ENCODE measurements at regions not wholly inside any gene's neighbourhood (a gene's known extent, or its start where the extent isn't known, plus 50 kb on each side); places are given as distances from the start of the nearest gene placed in this dataset.

DNA sequence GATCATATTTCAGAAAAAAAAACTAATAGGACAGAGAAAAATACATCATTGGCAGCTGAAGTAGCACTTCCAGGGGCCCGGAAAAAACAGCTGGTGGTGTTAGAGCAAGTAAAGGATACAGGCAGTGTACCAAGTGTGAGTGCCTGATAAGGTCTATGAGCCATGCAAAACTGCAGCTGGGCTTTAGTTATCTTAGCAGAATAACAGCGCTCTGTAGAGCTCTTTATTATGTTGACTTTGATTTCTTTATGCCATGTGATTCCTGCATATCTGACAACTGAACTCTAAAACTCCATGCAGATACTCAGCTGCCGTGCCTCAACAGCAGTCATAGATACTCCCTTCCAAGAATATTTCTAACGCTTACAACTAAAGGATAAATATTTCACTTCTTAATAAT is 119.5 kb downstream of the CAAP1 start:
- no peak overlapping the region for H3K4me3 ChIP-seq (ENCODE audit: control insufficient read depth, low read depth, low read length)
- TF ChIP-seq, protein P1, sequence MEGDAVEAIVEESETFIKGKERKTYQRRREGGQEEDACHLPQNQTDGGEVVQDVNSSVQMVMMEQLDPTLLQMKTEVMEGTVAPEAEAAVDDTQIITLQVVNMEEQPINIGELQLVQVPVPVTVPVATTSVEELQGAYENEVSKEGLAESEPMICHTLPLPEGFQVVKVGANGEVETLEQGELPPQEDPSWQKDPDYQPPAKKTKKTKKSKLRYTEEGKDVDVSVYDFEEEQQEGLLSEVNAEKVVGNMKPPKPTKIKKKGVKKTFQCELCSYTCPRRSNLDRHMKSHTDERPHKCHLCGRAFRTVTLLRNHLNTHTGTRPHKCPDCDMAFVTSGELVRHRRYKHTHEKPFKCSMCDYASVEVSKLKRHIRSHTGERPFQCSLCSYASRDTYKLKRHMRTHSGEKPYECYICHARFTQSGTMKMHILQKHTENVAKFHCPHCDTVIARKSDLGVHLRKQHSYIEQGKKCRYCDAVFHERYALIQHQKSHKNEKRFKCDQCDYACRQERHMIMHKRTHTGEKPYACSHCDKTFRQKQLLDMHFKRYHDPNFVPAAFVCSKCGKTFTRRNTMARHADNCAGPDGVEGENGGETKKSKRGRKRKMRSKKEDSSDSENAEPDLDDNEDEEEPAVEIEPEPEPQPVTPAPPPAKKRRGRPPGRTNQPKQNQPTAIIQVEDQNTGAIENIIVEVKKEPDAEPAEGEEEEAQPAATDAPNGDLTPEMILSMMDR (IDR thresholded peaks at IDR 0.05; ENCODE audit: control insufficient read depth, insufficient read depth, low read depth, low read length, missing control alignments), result no peak
- no peak for DNase-seq (ENCODE audit: low read depth)

DNA sequence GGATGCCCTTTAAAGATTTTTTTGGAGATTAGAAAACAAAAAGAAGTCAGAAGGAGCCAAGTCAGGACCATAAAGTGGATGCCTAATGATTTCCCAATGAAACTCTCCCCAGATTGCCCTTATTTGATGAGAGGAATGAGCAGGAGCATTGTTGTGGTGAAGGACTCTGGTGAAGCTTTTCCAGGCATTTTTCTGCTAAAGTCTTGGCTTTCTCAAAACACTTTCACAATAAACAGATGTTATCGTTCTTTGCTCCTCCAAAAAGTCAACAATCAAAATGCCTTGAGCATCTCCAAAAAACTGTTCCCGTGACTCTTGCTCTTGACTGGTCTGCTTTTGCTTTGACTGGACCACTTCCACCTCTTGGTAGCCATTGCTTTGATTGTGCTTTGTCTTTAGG is 121.8 kb downstream of the CAAP1 start:
- no peak for DNase-seq (ENCODE audit: low read depth)
- no peak overlapping the region for H3K4me3 ChIP-seq (ENCODE audit: control insufficient read depth, low read depth, low read length)
- TF ChIP-seq, protein P1 (IDR thresholded peaks at IDR 0.05; ENCODE audit: control insufficient read depth, insufficient read depth, low read depth, low read length, missing control alignments), result no peak

DNA sequence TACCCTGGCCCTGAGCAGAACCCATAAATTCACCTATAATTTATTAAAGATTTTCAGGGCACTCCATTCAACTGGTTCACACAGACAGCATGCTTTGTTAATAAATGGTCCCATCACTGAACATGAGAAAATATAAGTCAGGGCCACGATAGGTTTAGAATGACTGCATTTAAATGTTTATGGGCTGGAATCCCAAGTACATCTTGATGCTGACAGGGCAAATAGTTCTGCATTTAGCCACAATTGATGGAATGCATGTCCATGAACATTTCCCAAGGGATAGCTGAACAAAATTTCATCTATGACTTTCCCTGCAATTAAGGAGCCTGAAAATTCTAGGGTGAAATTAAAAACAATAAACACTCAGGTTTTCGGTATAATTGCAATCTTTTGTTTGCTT is 124.5 kb downstream of the CAAP1 start:
- TF ChIP-seq, protein P1 (IDR thresholded peaks at IDR 0.05; ENCODE audit: control insufficient read depth, insufficient read depth, low read depth, low read length, missing control alignments), result no peak

DNA sequence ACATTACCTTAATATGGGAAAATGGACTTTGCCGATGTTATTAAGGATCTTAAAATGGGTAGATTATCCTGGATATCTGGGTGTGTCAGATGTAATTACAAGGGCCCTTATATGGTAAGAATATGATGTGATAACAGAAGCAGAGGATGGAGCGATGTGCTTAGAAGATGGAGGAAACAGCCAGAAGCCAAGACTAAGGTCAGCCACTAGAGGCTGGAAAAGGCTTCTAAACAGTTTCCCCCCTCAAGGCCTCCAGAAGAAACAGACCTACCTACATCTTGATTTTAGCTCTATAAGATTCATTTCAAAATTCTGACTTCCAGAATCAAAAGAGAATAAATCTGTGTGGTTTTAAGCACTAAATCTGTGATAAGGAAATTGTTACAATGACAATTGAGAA is 131.9 kb downstream of the CAAP1 start:
- no peak for DNase-seq (ENCODE audit: low read depth)
- no peak overlapping the region for H3K4me3 ChIP-seq (ENCODE audit: control insufficient read depth, low read depth, low read length)
- TF ChIP-seq, protein P1 (IDR thresholded peaks at IDR 0.05; ENCODE audit: control insufficient read depth, insufficient read depth, low read depth, low read length, missing control alignments), result no peak

More for the DNA sequence above, 124.5 kb downstream of the CAAP1 start:
- DNase-seq (ENCODE audit: low read depth), result no peak
- no peak overlapping the region for H3K4me3 ChIP-seq (ENCODE audit: control insufficient read depth, low read depth, low read length)

DNA sequence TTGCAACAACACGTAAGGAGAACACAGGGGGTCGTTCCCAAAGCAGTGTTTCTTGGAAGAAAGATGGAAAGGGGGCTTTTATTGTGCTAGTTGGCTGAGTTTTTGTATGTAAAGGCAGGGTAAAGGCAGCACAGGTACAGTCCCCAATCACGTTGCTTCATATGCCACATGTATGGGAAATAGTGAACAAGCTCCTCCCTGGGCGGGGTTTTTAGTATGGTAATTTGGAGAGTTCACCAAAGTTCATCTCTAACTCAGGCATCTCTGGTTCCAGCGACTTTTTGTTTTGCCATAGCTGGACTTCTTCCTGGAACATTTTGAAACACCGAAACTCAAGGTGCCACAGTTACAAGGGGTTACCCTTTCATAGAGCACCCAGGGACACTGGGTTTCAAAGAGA is 133.9 kb downstream of the CAAP1 start:
- no peak for DNase-seq (ENCODE audit: low read depth)
- H3K4me3 ChIP-seq (ENCODE audit: control insufficient read depth, low read depth, low read length), result no peak overlapping the region
- TF ChIP-seq, protein P1 (IDR thresholded peaks at IDR 0.05; ENCODE audit: control insufficient read depth, insufficient read depth, low read depth, low read length, missing control alignments), result no peak

DNA sequence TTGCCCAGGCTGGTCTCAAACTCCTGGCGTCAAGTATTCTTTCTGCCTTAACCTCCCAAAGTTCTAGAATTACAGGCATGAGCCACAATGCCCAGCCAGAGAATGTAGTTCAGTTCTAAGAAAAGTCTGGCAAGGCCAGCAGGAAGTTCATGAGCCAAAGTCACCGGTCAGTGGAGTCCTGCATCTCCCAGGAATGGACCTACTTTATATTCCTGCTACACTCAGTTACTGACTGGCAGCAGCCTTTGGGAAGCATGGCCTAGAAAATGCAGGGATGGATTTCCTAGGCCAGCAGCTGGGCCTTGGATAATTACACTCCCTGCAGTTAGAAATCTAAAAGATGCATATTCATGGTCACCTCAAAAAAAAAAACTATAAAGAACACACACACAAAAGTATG is 135.7 kb downstream of the CAAP1 start:
- TF ChIP-seq, protein P1 (IDR thresholded peaks at IDR 0.05; ENCODE audit: control insufficient read depth, insufficient read depth, low read depth, low read length, missing control alignments), result no peak
- no peak for DNase-seq (ENCODE audit: low read depth)
- H3K4me3 ChIP-seq (ENCODE audit: control insufficient read depth, low read depth, low read length), result no peak overlapping the region

DNA sequence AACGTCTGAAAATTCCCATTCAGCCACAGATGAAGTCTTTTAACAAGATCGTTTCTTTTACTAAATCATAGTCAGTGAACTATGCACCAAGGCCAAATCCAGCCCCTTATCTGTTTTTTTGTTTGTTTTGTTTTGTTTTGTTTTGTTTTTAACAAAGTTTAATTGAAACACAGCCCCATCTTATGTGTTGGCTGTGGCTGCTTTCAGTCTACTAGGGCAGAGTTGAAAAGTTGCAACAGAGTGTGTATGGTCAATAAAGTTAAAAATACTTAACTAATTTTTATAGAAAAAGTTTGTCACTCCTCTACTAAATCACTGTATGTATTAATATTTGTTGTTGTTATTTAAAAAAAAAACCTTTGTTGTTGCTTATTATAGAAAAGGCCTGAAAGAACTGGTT is 137.1 kb downstream of the CAAP1 start:
- no peak for DNase-seq (ENCODE audit: low read depth)
- H3K4me3 ChIP-seq (ENCODE audit: control insufficient read depth, low read depth, low read length), result no peak overlapping the region
- TF ChIP-seq, protein P1 (IDR thresholded peaks at IDR 0.05; ENCODE audit: control insufficient read depth, insufficient read depth, low read depth, low read length, missing control alignments), result no peak

Measured in AG09309 (cell line).